ENCODE measurements at regions not wholly inside any gene's neighbourhood (a gene's known extent, or its start where the extent isn't known, plus 50 kb on each side); places are given as distances from the start of the nearest gene placed in this dataset.

- TF ChIP-seq, protein P1, sequence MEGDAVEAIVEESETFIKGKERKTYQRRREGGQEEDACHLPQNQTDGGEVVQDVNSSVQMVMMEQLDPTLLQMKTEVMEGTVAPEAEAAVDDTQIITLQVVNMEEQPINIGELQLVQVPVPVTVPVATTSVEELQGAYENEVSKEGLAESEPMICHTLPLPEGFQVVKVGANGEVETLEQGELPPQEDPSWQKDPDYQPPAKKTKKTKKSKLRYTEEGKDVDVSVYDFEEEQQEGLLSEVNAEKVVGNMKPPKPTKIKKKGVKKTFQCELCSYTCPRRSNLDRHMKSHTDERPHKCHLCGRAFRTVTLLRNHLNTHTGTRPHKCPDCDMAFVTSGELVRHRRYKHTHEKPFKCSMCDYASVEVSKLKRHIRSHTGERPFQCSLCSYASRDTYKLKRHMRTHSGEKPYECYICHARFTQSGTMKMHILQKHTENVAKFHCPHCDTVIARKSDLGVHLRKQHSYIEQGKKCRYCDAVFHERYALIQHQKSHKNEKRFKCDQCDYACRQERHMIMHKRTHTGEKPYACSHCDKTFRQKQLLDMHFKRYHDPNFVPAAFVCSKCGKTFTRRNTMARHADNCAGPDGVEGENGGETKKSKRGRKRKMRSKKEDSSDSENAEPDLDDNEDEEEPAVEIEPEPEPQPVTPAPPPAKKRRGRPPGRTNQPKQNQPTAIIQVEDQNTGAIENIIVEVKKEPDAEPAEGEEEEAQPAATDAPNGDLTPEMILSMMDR (IDR thresholded peaks at IDR 0.05; ENCODE audit: extremely low read depth in 1 of 2, insufficient read depth in 1 of 2, low read depth in 1 of 2, low read length in 2 of 2) = no peak
- TF ChIP-seq, protein P2, sequence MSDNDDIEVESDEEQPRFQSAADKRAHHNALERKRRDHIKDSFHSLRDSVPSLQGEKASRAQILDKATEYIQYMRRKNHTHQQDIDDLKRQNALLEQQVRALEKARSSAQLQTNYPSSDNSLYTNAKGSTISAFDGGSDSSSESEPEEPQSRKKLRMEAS (IDR thresholded peaks at IDR 0.05; ENCODE audit: insufficient read depth, insufficient read length) = no peak
- TF ChIP-seq POLR2A (IDR thresholded peaks at IDR 0.05; ENCODE audit: low read depth, low read length) (no peak), EZH2 (IDR thresholded peaks at IDR 0.05; ENCODE audit: borderline replicate concordance, low read depth, low read length, severe bottlenecking) (no peak), MYC (IDR thresholded peaks at IDR 0.05; ENCODE audit: low read depth, low read length) (no peak), FOS (IDR thresholded peaks at IDR 0.05; ENCODE audit: borderline replicate concordance, insufficient read depth, low read length) (no peak)
Measured at GRCh38 chr5:155884041-155884440, 442.9 kb upstream of the SGCD start.

All from endothelial cell of umbilical vein (primary cell).